ENCODE measurements at regions not wholly inside any gene's neighbourhood (a gene's known extent, or its start where the extent isn't known, plus 50 kb on each side); places are given as distances from the start of the nearest gene placed in this dataset.

DNA sequence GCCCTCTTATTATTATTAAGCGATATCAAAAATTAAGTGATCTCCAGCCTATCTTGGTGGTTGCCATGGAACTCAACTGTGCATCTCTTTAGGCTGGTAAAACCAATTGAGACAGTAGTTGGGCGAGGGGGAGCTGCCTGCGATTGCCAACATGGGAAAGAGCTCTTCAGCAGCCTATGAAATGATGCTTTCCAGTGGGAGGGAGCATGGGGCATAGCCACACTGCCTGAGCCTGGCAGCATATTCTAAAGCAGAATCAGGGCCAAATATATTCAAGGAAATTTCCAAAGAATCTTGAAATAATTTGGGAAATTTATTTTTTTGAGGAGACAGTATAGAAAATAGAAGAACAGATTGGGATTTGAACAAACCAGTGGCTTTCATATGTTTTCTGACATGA lies 126.9 kb upstream of the DNAH14 start:
- TF ChIP-seq, protein P1, sequence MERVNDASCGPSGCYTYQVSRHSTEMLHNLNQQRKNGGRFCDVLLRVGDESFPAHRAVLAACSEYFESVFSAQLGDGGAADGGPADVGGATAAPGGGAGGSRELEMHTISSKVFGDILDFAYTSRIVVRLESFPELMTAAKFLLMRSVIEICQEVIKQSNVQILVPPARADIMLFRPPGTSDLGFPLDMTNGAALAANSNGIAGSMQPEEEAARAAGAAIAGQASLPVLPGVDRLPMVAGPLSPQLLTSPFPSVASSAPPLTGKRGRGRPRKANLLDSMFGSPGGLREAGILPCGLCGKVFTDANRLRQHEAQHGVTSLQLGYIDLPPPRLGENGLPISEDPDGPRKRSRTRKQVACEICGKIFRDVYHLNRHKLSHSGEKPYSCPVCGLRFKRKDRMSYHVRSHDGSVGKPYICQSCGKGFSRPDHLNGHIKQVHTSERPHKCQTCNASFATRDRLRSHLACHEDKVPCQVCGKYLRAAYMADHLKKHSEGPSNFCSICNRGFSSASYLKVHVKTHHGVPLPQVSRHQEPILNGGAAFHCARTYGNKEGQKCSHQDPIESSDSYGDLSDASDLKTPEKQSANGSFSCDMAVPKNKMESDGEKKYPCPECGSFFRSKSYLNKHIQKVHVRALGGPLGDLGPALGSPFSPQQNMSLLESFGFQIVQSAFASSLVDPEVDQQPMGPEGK (CRISPR knock-in tag; IDR thresholded peaks at IDR 0.05; ENCODE audit: borderline replicate concordance), result no peak
- no peak for TF ChIP-seq ZFP3 (CRISPR knock-in tag; IDR thresholded peaks at IDR 0.05)
- no peak for TF ChIP-seq TOX (CRISPR knock-in tag; IDR thresholded peaks at IDR 0.05; ENCODE audit: borderline replicate concordance)
- TF ChIP-seq BACH2 (CRISPR knock-in tag; IDR thresholded peaks at IDR 0.05; ENCODE audit: borderline replicate concordance), result no peak
- TF ChIP-seq, protein P2, sequence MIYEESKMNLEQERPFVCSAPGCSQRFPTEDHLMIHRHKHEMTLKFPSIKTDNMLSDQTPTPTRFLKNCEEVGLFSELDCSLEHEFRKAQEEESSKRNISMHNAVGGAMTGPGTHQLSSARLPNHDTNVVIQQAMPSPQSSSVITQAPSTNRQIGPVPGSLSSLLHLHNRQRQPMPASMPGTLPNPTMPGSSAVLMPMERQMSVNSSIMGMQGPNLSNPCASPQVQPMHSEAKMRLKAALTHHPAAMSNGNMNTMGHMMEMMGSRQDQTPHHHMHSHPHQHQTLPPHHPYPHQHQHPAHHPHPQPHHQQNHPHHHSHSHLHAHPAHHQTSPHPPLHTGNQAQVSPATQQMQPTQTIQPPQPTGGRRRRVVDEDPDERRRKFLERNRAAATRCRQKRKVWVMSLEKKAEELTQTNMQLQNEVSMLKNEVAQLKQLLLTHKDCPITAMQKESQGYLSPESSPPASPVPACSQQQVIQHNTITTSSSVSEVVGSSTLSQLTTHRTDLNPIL (CRISPR knock-in tag; IDR thresholded peaks at IDR 0.05; ENCODE audit: low read depth), result no peak
- TF ChIP-seq ZFP30 (CRISPR knock-in tag; IDR thresholded peaks at IDR 0.05), result no peak
- TF ChIP-seq RARB (CRISPR knock-in tag; IDR thresholded peaks at IDR 0.05), result no peak
- TF ChIP-seq ZC3H10 (CRISPR knock-in tag; IDR thresholded peaks at IDR 0.05), result no peak
- no peak for TF ChIP-seq ZNF565 (CRISPR knock-in tag; conservative IDR thresholded peaks at IDR 0.05; ENCODE audit: low read depth)
- no peak for TF ChIP-seq ZNF8 (CRISPR knock-in tag; IDR thresholded peaks at IDR 0.05)
- TF ChIP-seq, protein P3, sequence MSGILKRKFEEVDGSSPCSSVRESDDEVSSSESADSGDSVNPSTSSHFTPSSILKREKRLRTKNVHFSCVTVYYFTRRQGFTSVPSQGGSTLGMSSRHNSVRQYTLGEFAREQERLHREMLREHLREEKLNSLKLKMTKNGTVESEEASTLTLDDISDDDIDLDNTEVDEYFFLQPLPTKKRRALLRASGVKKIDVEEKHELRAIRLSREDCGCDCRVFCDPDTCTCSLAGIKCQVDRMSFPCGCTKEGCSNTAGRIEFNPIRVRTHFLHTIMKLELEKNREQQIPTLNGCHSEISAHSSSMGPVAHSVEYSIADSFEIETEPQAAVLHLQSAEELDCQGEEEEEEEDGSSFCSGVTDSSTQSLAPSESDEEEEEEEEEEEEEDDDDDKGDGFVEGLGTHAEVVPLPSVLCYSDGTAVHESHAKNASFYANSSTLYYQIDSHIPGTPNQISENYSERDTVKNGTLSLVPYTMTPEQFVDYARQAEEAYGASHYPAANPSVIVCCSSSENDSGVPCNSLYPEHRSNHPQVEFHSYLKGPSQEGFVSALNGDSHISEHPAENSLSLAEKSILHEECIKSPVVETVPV (CRISPR knock-in tag; IDR thresholded peaks at IDR 0.05), result no peak
- no peak for TF ChIP-seq ARNTL (CRISPR knock-in tag; IDR thresholded peaks at IDR 0.05; ENCODE audit: borderline replicate concordance, low read depth)
- no peak for TF ChIP-seq SNAI2 (CRISPR knock-in tag; IDR thresholded peaks at IDR 0.05)
- TF ChIP-seq OSR1 (CRISPR knock-in tag; IDR thresholded peaks at IDR 0.05), result no peak
